Ishikawa (cell line): ENCODE measurements at regions not wholly inside any gene's neighbourhood (a gene's known extent, or its start where the extent isn't known, plus 50 kb on each side); places are given as distances from the start of the nearest gene placed in this dataset.

ENCODE experiments used
- CEBPB ChIP-seq: IDR thresholded peaks from 2 replicates; pipeline ENCODE4 v1.6.1; 2012
- CREB1 ChIP-seq: IDR thresholded peaks from 2 replicates; pipeline ENCODE4 v1.6.1; 2012; ENCODE audit warnings: low read depth
- EGR1 ChIP-seq: IDR thresholded peaks from 2 replicates; pipeline ENCODE4 v1.6.1; 2012
- EP300 ChIP-seq: IDR thresholded peaks from 2 replicates; pipeline ENCODE4 v1.6.1; 2012; ENCODE audit warnings: borderline replicate concordance
- FOXM1 ChIP-seq: IDR thresholded peaks from 2 replicates; pipeline ENCODE4 v1.6.1; 2012; ENCODE audit warnings: low read depth, borderline replicate concordance
- NFIC ChIP-seq: IDR thresholded peaks from 2 replicates; pipeline ENCODE4 v1.6.1; 2012
- RAD21 ChIP-seq: IDR thresholded peaks from 2 replicates; pipeline ENCODE4 v1.6.1; 2012; ENCODE audit warnings: low read depth
- REST ChIP-seq: IDR thresholded peaks from 2 replicates; pipeline ENCODE4 v1.6.1; 2012; ENCODE audit warnings: low read depth, mild to moderate bottlenecking
- TAF1 ChIP-seq: IDR thresholded peaks from 2 replicates; pipeline ENCODE4 v1.6.1; 2012; ENCODE audit warnings: low read depth, mild to moderate bottlenecking
- TCF12 ChIP-seq: IDR thresholded peaks from 2 replicates; pipeline ENCODE4 v1.6.1; 2012; ENCODE audit warnings: low read depth
- TEAD4 ChIP-seq: IDR thresholded peaks from 2 replicates; pipeline ENCODE4 v1.6.1; 2012
- YY1 ChIP-seq: IDR thresholded peaks from 2 replicates; pipeline ENCODE4 v1.6.1; 2012; ENCODE audit warnings: low read depth
- ZBTB7A ChIP-seq: IDR thresholded peaks from 2 replicates; pipeline ENCODE4 v1.6.1; 2012; ENCODE audit warnings: low read depth
- TF ChIP-seq, protein P1 (sequence below): IDR thresholded peaks from 2 replicates; pipeline ENCODE4 v1.6.1; 2012
- TF ChIP-seq, protein P2 (sequence below): IDR thresholded peaks from 2 replicates; pipeline ENCODE4 v1.6.1; 2012

DNA sequence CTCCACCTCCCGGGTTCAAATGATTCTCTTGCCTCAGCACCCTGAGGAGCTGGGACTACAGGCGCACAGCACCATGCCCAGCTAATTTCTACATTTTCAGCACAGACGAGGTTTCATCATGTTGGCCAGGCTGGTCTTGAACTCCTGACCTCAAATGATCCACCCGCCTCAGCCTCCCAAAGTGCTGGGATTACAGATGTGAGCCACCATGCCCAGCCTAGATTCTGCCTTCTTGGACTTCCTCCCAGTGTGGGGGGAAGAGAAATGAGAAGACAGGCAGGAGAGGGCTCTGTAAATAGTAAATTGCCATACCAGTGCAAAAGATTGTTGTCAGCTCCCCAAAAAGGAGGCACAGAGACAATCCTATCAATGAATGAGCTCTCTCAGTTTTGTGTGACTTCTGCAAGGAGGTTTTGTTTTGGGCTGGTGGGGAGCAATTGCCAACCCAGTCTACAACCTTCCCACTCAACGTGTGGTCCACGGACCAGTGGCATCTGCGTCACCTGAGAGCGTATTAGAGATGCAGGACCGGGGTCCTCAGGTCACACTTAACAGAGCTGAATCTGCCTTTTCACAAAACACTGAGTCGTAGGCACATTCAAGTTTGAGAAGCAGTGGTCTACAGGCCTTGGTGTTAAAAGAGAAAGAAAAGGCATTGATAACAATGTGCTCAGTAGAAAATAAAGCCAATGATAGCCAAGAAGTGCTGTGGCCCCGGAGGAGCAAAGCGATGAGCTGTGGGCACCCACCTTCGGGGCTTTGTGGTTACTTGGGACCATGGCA is 78.1 kb downstream of the MYCN start:
- TF ChIP-seq, protein P1, sequence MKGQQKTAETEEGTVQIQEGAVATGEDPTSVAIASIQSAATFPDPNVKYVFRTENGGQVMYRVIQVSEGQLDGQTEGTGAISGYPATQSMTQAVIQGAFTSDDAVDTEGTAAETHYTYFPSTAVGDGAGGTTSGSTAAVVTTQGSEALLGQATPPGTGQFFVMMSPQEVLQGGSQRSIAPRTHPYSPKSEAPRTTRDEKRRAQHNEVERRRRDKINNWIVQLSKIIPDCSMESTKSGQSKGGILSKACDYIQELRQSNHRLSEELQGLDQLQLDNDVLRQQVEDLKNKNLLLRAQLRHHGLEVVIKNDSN, result no peak

- TF ChIP-seq TAF1, result no peak
These were observed 75.9 kb downstream of the MYCN start for GRCh38 chr2:16016282-16016681.

GRCh38 chr2:16015903-16016265 is 75.5 kb downstream of the MYCN start:
- TF ChIP-seq NFIC (no peak), EGR1 (no peak), FOXM1 (no peak), ZBTB7A (no peak), TEAD4 (no peak), EP300 (no peak), RAD21 (no peak), CEBPB (no peak), YY1 (no peak)
- TF ChIP-seq, protein P1, result no peak

GRCh38 chr2:16015210-16015902 is 75.0 kb downstream of the MYCN start:
- no peak for TF ChIP-seq YY1
- TF ChIP-seq TEAD4, result no peak
- no peak for TF ChIP-seq RAD21
- no peak for TF ChIP-seq REST
- TF ChIP-seq NFIC, result no peak
- no peak for TF ChIP-seq TCF12
- TF ChIP-seq, protein P1, result no peak
- no peak for TF ChIP-seq TAF1
- TF ChIP-seq FOXM1, result no peak
- TF ChIP-seq, protein P2, sequence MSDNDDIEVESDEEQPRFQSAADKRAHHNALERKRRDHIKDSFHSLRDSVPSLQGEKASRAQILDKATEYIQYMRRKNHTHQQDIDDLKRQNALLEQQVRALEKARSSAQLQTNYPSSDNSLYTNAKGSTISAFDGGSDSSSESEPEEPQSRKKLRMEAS, result no peak

- TF ChIP-seq ZBTB7A, result no peak
These were observed 74.5 kb downstream of the MYCN start for GRCh38 chr2:16014802-16015201.

DNA sequence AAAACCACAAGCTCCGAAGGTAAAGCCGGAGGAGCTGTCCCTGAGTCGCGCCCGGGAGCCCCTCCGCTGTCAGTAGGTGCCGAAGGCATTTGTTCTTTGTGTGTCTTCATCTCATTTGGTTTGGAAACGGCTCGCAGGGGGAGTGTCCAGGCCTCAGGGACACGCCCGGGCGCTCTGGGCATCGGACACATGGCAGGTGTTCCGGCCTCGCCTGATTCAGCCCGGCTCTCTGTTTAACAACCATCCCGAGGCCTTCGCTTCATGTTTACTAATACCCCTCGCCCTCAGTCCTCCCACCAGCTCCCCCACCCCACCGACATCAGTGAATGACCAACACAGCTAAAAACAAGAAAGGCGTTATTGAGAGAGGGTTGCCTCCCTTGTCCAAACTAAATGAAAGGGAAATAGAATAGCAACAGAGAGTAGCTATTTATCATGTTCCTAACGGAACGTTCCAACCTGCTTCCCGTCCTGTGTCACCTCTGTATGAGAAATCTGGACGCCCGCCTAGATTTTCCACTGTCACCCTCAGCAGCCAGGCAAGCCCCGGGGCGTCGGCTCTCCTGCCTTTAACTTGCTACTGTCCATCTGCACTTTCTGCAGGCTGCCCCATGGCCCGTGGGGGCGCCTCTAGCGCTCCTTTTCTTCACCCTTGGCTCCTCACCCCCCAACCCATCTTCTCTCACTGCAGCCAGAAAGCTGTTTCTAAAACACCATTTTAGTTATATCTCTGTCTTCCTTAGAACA is 73.9 kb downstream of the MYCN start:
- TF ChIP-seq TCF12 (no peak), YY1 (no peak), FOXM1 (no peak), EP300 (no peak), RAD21 (no peak), TAF1 (no peak), CEBPB (no peak), REST (no peak), TEAD4 (no peak), CREB1 (no peak), ZBTB7A (no peak), EGR1 (no peak), NFIC (no peak)
- TF ChIP-seq, protein P1, result no peak
- TF ChIP-seq, protein P2, result no peak
